Activated naive CD8-positive, alpha-beta T cell treated with anti-CD3 and anti-CD28 coated beads, Interleukin-2, amount 50 U/mL, for 16 hours (primary cell): ENCODE measurements at regions not wholly inside any gene's neighbourhood (a gene's known extent, or its start where the extent isn't known, plus 50 kb on each side); places are given as distances from the start of the nearest gene placed in this dataset.

ENCODE experiments used
- DNase-seq: peaks from one replicate; pipeline ENCODE4 v3.0.0-alpha.2; 2020; ENCODE audit warnings: low read depth, low spot score

DNA sequence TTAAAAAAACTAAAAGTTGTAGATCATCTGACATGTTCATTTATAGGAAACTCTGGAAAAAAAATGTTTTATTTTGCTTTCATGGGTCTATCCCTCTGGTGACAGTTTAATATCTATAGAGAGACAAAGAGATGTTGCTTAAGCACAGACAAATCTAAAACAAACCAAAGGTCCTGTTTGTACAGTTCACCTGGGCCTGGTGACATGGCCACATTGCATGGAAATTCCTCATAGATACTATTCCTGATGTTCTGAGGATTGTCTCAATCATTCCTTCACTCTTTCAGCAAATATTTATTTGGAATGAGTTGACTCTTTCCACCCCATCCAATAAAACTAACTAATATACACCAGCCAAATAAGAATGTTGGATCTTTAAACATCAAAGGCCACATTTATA, 259.1 kb upstream of the NOCT start:
- DNase-seq = no peak

GRCh38 chr4:138751309-138751708, 264.3 kb upstream of the NOCT start:
- DNase-seq = no peak

- DNase-seq = no peak
Measured at GRCh38 chr4:138749303-138749702, 266.3 kb upstream of the NOCT start.

DNA sequence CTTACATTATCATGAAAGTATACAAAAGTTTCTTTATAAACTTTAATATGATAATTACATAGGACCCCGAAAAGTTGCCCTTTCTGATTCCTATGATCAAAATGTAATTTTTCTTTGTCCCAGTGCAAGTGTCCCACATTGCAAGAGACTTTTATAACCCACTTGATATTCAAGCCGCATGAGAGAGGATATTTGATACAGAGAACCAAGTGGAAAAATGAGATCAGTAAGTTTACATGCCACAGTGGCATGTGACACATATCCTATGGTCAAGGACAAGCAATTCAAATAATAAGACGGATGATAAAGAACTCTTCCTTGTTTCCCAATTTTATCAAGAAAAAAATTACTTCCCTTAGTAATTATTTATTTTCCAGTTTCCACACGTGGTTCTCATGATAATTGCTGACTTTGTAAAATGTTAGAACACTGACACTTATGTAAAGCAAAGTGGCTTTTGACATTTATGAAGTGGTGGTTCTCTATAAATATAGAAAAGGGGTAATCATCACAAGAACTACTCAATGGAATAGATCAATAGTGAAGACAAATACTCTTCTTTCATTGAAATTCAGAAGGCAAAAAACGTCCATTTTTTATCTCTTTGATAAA, 273.7 kb upstream of the NOCT start:
- no peak for DNase-seq

- DNase-seq = no peak
Measured at GRCh38 chr4:138740816-138741745, 274.5 kb upstream of the NOCT start.

GRCh38 chr4:138736362-138736761, 279.2 kb upstream of the NOCT start:
- no peak for DNase-seq

DNA sequence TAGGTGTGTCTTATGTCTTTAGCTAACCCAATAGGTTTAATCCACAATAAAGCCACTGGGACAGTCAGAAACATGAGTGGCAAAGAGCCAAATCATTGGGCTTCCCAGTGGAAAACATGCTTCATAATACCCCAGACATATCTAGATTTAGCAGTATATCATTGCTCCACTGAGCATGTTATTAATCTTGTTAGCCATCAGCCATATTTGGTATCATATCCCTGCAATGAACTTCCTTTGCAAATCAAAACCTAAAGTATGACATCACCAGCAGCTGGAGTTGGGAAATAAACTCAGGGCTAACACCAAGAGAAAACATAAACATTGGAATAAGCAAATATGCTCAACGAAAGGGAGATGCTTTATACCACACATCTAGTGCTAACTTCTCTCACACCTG, 280.8 kb upstream of the NOCT start:
- DNase-seq = no peak

DNA sequence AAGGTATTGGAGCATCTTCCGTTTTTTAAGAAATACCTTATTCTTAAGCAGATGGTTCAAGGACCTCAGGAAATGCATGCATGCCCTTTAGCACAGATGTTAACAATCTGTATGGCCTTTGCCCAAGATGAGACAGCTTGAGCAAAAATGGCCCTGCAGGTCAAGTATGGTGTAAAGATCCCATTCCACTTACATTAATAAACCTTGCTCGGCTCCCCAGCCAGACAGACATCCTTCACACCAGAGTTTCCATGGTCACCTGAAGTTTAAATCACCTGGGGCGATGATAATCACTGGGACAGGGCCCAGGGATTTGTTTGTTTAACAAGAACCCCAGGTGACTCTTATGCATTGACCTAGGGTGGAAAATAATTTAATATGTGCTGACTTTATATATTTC, 287.0 kb upstream of the NOCT start:
- DNase-seq = no peak

GRCh38 chr4:138727731-138728130, 287.9 kb upstream of the NOCT start:
- no peak for DNase-seq

- no peak for DNase-seq
Measured at GRCh38 chr4:138724530-138724929, 291.1 kb upstream of the NOCT start.

DNA sequence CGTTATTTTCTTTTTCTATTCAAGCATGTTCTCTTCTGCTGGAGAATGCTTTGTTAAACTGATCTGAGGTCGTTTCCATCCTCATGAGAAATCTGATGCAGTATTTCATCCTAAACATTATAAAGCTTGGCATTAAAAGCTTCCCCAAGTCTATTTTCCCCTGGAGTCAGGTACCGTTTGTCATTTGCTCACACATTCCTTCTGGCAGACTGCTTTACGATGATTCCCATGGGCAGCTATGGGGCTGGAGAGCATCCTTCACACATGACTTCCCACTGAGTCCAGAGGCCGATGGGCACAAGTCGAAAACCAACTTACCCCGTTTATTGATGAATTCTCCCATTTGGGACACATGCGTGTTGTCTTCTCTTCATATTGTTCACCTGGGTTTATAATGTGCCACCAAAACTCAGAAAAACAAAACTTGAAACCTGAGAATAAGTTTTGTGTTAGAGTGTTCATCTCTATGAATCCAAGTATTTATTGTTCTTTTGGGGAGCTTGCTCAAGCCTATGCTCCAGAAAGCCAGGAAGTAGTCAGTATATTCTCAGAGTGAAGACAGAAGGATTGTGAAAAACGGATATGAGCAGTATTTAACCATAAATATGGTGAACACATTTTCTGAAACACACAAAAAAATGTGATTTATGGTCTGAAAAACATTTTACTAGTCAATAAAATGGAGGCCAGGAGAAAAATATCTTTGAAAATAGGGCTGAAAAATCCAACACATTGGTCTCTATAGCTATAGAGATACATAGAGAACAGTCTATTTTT, 298.8 kb upstream of the NOCT start:
- no peak for DNase-seq

DNA sequence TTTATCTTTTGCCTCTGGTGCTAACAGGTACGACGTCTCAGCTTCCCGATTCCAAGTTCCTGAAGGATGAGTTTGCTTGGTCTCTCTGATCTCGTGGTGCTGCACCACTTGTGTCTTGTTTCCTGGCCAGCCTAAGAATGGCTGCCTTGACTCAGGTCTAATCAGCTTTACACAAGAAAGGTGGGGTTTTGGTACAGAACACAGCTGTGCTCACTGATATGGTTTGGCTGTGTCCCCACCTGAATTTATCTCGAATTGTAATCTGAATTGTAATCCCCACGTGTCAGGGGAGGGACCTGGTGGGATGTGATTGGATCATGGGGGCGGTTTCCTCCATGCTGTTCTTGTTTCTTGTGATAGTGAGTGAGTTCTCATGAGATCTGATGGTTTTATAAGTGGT, 305.3 kb upstream of the NOCT start:
- no peak for DNase-seq

DNA sequence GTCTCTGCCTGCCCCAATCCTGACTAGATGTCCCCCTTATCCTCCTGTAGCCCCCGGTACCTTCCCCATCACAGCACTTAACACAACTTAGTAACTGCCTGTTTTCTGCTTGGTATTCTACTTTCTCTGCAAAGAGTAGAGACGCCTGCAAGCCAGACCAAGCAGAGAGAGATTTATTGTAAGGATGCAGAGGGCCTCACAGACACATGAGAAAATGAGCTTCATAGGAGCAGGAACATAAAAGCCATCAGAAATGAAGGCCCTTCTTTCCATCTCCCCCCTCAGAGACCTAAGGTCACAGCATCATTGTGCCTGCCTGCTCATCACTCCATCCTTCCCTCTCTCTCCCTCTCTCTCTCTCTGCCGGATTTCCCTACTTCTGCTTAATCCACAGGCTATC, 305.7 kb upstream of the NOCT start:
- no peak for DNase-seq

GRCh38 chr4:138707746-138708677, 307.6 kb upstream of the NOCT start:
- no peak for DNase-seq

- DNase-seq = no peak
Measured at GRCh38 chr4:138706201-138706600, 309.4 kb upstream of the NOCT start.

DNA sequence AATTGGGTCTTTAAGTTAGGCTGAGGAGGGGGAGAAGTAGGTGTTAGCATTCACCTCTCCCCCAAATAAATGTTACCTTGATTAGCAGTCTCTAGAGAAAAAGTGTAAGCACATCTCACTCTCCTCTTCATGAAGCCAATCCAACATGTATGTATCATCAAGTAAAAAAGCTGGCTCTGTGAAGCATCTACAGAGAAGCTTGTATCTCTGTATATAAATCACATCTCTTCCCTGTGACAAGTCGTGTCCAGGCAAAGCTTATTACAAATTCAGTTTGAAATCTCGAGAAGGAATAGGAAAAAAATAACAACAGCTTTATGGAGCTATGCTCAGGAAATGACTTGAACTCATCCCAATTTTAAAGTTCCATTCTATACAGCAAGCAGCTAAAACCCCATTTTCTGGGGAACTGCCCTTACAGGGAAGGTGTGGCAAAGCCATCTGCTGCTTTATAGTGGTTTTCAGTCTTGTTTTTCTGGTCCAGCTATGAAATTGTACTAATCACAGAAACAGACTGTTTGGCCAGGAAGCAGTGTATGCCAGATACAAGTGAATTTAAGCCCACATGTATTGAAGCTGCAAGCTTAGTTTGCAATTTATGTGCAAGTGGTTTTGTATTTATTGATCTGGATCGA, 313.3 kb upstream of the NOCT start:
- DNase-seq = no peak

DNA sequence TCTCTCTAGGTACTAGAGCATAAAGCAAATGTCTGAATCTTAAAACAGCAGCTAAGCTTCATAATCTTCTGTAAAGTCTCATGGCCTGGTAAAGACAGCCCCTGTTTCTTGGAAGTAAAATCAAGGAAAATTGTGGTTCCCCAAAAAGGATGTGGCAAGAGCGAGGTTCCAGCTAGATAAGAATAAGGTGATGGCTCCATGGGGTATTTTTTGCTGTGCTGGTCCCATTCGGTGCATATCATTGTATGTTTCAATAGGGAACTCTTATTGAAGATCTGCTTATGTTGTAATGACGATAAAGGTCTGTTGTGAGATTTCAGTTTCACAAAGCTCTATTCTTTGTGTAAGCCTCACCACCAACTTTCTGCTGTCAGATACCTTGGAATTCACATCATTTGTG, 316.9 kb upstream of the NOCT start:
- DNase-seq = no peak

DNA sequence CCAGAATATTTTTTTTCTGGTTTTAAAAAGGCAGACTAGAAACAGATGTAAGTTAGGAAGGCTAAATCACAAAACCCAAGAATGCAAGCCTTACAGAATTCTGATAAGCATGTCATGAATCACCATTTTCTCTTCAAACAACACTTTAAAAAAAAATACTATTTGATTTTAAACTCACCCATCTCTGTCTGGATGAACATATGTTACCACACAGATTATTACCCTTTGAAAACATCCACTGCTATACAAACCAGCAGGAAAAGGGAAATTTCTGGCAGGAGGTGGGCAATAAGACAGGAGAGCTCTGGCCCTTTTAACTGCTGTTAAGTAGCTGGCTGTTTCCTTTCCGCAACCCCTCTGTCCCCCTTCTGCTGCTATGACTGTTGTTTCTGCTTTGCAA, 317.7 kb upstream of the NOCT start:
- DNase-seq = no peak

DNA sequence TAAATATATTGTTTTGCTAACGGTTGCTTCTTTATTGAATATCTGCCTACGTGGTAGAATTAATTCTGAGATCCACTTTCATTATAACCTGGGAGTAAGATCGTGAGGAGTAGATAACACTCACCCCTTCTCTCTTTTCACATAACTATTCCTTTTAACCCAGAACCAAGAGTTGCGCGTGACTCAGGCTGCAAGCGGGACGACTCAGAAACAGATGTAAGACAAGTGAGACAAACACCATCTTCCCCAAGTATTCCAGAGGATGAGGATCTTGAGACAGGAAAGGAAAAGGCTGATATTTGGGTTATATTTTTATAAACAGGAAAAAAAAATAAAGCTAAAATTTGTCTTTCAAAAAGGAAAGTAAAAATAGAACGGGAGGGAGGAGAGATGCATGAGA, 318.8 kb upstream of the NOCT start:
- DNase-seq = no peak

DNA sequence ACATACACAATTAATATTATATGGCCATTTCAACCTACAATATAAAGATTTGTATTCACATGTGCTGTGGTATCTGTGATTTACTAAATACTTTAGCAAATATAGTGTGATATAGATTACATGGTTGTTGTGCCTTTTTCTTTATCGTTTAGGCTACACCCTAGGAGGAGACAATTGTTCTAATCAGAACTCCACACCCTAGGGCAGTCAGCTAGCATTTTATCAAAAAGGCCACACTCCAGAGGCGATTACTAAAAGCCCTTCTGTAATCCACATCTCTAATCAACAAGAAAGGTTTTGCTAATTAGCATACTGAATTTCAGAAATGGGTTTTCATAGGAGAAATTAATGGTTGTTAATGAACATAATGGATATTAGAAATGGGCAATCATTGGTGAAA, 319.5 kb upstream of the NOCT start:
- no peak for DNase-seq

- no peak for DNase-seq
Measured at GRCh38 chr4:138693526-138693925, 322.1 kb upstream of the NOCT start.
